Activated T-cell treated with anti-CD3 and anti-CD28 coated beads, Interleukin-2, amount 50 U/mL, for 24 hours (primary cell): ENCODE measurements at regions not wholly inside any gene's neighbourhood (a gene's known extent, or its start where the extent isn't known, plus 50 kb on each side); places are given as distances from the start of the nearest gene placed in this dataset.
"Not testable (repeated sequence)": the region's sequence is repeated elsewhere in the genome, so short reads cannot be mapped to it uniquely, and the experiment has no call there.

Experiments
- DNase-seq: peaks from one replicate; pipeline ENCODE4 v3.0.0-alpha.2; 2020
- H3K27ac Mint-ChIP-seq: 2 replicates; pipeline ENCODE4 v1.8.0; 2020; ENCODE audit warnings: mild to moderate bottlenecking, mixed read lengths
- H3K27me3 Mint-ChIP-seq: 2 replicates; pipeline ENCODE4 v1.8.0; 2020; ENCODE audit warnings: mixed read lengths
- H3K36me3 Mint-ChIP-seq: 2 replicates; pipeline ENCODE4 v1.8.0; 2020; ENCODE audit warnings: low read depth, mixed read lengths
- H3K4me1 Mint-ChIP-seq: 2 replicates; pipeline ENCODE4 v1.8.0; 2020; ENCODE audit warnings: low read depth, mixed read lengths
- H3K4me3 Mint-ChIP-seq: 2 replicates; pipeline ENCODE4 v1.8.0; 2020; ENCODE audit warnings: mild to moderate bottlenecking, moderate library complexity, mixed read lengths
- H3K9me3 Mint-ChIP-seq: 2 replicates; pipeline ENCODE4 v1.8.0; 2020; ENCODE audit warnings: mixed read lengths

DNA sequence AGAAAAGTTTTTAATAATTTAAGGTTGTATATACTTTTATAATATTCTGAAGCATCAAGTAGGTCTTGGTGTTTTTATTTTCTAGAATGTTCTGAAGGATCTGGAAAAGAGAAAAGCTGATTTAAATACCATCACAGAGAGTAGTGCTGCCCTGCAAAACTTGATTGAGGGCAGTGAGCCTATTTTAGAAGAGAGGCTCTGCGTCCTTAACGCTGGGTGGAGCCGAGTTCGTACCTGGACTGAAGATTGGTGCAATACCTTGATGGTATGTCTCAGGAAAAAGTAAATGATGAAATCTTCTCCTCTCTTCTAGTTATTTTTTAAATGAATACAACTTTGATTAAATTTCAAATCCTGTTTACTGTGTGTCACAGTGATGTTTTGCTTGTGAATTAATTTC, 225.7 kb downstream of the UTRN start:
- no peak for DNase-seq
- H3K9me3 Mint-ChIP-seq = no peaks in the 10 kb centered on the region
- no peak overlapping the region for H3K27ac Mint-ChIP-seq
- peaks cover 2% of the 10 kb centered on the region for H3K4me1 Mint-ChIP-seq
- no peak overlapping the region for H3K4me3 Mint-ChIP-seq
- no peaks in the 10 kb centered on the region for H3K27me3 Mint-ChIP-seq
- peaks cover 61% of the 10 kb centered on the region for H3K36me3 Mint-ChIP-seq

DNA sequence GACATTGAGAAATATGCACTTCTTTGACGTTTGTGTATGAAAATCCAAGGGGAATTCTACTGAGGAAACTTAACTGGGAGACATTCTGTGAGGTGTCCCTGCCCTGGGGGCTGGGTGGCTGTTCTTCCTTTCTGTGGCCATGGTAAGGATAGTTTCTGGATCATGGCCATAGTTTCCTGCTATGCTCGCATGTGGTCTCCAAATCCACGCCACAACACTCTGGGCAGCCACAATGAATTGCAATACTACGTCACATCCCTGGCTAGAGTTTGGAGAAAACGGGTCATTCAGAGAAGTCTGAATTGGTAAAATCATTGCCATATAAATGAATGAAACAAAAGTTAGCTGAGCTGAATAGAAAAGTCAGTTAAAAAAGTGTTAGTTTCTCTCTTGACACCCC, 230.6 kb downstream of the UTRN start:
- H3K27ac Mint-ChIP-seq = no peak overlapping the region

DNA sequence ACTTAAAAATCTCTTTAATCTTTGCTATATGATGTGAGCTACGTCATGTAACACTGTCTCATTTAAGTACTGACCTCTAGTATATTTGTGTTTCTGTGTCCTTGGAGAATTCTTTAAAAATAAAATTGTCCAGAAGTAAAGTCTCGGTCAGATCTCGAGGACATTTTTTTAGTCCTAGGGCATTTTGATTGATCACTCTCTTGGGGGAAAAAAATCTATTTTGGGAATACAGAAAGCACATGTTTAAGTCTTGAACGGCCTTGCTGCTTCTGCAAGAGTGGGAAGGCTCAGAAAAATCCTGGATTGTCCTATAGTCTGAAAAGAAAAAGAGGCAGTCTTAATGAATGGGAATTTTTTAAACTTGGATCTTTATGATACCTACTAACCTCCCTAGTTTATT, 234.3 kb downstream of the UTRN start:
- no peaks in the 10 kb centered on the region for H3K4me1 Mint-ChIP-seq
- no peak overlapping the region for H3K4me3 Mint-ChIP-seq
- no peaks in the 10 kb centered on the region for H3K27me3 Mint-ChIP-seq
- H3K36me3 Mint-ChIP-seq = peaks cover 66% of the 10 kb centered on the region
- DNase-seq = no peak
- H3K9me3 Mint-ChIP-seq = no peaks in the 10 kb centered on the region
- H3K27ac Mint-ChIP-seq = no peak overlapping the region

More for the DNA sequence above, 230.6 kb downstream of the UTRN start:
- Mint-ChIP-seq H3K4me3 (no peak overlapping the region), H3K4me1 (no peaks in the 10 kb centered on the region), H3K27me3 (no peaks in the 10 kb centered on the region), H3K9me3 (no peaks in the 10 kb centered on the region), H3K36me3 (peaks cover 65% of the 10 kb centered on the region)
- DNase-seq = no peak

DNA sequence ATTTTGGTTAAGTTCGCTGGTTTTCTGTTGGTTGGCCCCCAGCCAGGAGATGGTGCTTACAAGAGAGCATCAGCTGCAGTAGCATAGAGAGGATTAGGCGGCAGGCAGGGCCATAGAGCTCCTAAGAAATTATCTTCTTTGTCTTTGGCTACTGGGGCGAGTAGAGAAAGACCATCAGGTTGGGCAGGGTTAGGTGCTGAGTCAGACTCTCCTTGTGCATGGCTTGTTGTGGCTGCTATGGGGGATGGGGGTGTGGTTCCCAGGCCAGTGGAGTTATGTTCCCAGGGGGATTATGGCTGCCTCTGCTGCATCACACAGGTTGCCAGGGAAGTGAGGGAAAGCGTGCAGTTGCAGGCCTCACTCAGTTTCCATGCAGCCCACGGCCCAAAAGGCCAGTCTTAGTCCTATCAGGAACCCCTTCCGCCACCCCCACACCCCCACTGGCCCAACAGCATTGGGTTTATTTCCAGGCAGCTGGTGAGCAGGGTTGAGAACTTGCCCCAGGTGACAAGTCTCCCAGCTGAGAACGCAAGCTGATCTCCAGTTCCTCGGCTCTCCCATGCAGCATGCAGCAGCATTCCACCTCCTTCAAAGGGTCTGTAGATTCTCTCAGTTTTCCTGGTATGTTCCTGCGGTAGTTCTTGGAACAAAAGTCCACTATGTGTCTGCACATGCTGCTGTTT, 243.7 kb downstream of the UTRN start:
- no peak overlapping the region for H3K4me3 Mint-ChIP-seq
- no peaks in the 10 kb centered on the region for H3K4me1 Mint-ChIP-seq
- peak overlapping the region; percentile 26 for H3K27ac Mint-ChIP-seq
- peaks cover 76% of the 10 kb centered on the region for H3K36me3 Mint-ChIP-seq
- H3K9me3 Mint-ChIP-seq = no peaks in the 10 kb centered on the region
- no peaks in the 10 kb centered on the region for H3K27me3 Mint-ChIP-seq
- DNase-seq = no peak

DNA sequence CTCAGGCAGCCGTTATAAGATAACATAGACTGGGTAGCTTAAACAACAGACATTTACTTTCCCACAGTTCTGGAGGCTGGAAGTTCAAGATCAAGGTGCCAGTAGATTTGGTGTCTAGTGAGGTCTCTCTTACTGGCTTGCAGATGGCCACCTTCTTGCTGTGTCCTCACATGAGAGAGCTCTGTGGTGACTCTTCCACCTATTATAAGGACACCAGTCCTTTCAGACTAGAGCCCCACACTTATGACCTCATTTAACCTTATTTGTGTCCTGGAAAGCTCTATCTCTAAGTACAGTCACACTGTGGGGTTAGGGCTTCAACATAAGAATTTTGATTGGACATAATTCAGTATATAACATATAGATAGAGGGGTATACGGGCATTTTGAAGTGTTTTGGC, 245.0 kb downstream of the UTRN start:
- Mint-ChIP-seq H3K36me3 (peaks cover 78% of the 10 kb centered on the region), H3K9me3 (no peaks in the 10 kb centered on the region), H3K27me3 (no peaks in the 10 kb centered on the region), H3K27ac (no peak overlapping the region), H3K4me1 (no peaks in the 10 kb centered on the region), H3K4me3 (no peak overlapping the region)
- no peak for DNase-seq

DNA sequence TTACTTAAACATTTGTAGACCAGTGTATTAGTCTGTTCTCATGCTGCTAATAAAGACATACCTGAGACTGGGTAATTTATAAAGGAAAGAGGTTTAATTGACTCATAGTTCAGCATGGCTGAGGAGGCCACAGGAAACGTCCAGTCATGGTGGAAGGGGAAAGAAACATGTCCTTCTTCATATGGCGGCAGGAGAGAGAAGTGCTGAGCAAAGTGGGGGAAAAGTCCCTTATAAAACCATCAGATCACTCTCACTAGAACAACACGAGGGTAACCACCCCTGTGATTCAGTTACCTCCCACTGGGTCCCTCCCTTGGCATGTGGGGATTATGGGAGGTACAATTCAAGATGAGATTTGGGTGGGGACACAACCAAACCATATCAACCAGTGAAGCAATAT, 247.1 kb downstream of the UTRN start:
- not testable (repeated sequence) for H3K27me3 Mint-ChIP-seq, H3K4me3 Mint-ChIP-seq, H3K4me1 Mint-ChIP-seq, H3K27ac Mint-ChIP-seq, DNase-seq, H3K9me3 Mint-ChIP-seq
- H3K36me3 Mint-ChIP-seq = peaks cover 68% of the 10 kb centered on the region

DNA sequence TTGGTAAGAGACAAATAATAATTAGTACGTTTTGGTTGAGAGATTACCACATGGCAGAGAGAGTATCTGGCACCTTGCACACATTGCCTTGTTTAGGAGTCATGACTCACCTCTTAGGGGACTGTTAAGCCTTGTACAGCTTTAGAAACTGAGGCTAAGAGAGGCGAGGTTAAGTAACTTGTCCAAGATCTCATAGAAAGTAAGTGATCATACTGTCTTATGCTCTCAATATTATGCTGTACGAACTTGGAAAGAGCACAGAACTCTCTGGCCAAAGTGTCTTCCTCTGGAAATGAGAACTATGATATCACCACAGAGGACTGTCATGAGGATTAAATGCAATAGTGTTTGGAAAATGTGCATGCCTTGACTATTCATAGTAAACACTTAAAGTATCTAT, 249.0 kb downstream of the UTRN start:
- no peak overlapping the region for H3K27ac Mint-ChIP-seq
- H3K9me3 Mint-ChIP-seq = no peaks in the 10 kb centered on the region
- no peak for DNase-seq
- H3K27me3 Mint-ChIP-seq = no peaks in the 10 kb centered on the region
- peaks cover 7% of the 10 kb centered on the region for H3K4me1 Mint-ChIP-seq
- H3K4me3 Mint-ChIP-seq = no peak overlapping the region
- peaks cover 63% of the 10 kb centered on the region for H3K36me3 Mint-ChIP-seq

DNA sequence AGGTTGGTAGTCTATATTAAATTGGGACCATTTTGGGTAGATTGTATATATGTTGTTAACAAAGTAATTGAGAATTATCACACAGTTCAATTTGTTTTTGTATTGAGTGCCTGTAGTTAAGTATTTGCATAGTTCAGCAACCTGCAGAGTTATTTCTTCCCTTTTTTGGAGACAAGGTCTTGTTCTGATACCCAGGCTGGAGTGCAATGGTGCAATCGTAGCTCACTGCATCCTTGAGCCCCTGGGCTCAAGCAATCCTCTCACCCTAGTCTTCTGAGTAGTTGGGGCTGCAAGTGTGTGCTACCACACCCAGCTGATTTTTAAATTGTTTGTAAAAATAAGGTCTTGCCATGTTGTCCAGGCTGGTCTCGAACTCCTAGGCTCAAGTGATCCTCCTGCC, 250.5 kb downstream of the UTRN start:
- no peaks in the 10 kb centered on the region for H3K9me3 Mint-ChIP-seq
- H3K4me1 Mint-ChIP-seq = peaks cover 7% of the 10 kb centered on the region
- no peak overlapping the region for H3K4me3 Mint-ChIP-seq
- DNase-seq = no peak
- H3K27ac Mint-ChIP-seq = peak overlapping the region; percentile 14
- H3K27me3 Mint-ChIP-seq = no peaks in the 10 kb centered on the region
- H3K36me3 Mint-ChIP-seq = peaks cover 60% of the 10 kb centered on the region

DNA sequence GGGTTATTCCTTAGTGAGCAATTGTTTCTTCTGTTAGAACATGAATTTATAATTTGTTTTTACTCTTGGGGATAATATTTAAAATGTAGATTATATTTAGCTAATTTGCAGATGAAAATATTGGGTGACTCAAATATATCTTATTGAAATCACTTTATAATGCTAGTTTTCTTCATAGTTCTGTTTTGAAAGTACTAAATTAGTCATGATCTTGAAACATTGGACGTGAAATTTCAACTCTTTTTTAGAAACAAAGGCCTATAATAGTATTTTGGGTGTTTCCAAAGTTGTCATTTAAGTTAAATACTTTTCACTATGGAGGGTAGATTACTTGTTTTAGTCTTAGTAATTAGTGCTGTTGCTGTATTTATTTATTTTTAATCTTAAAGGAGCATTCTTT, 250.9 kb downstream of the UTRN start:
- Mint-ChIP-seq H3K36me3 (peaks cover 59% of the 10 kb centered on the region), H3K27ac (peak overlapping the region; percentile 14), H3K27me3 (no peaks in the 10 kb centered on the region), H3K4me1 (peaks cover 7% of the 10 kb centered on the region), H3K4me3 (no peak overlapping the region), H3K9me3 (no peaks in the 10 kb centered on the region)
- no peak for DNase-seq

DNA sequence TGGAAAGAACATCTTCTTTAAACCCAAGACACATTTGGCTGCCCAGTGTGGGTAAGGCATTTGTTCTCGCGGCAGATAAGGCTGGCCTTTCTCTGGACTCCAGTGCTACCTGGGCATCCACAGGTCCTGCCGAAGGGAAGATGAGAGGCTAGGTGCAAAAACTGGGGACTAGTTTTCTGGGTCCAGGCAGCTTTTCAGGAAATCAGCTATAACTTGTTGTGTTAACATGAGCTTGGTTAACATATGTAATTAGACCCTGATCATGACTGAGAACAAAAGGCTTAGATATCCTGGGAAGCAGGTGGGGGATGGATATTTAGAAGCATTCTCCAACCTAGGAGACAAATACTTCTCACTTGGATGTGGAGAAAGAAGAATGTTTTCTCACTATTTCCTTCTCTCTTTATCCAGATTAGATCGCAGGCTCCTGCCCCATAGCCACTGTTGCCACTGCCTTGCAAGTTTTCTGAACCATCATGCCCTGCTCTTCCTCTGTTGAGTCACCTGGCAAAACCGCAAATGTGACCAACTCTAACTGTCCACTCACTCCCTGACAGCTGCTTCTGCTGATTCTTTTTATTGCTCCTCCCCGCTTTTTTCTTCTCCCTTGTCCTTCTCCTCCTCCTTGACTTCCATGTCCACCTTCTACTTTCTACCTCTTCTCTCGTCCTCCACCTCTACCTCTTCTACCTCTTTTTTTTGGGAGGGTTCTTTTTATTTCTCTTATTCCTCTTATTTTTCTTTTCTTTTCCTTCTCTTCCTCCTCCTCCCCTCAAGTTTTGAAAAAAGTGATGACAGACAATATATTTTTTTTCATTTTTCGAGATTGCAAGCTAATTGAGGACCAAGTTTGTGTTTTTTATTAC, 258.1 kb downstream of the UTRN start:
- peaks cover 68% of the 10 kb centered on the region for H3K36me3 Mint-ChIP-seq
- DNase-seq = no peak
- H3K9me3 Mint-ChIP-seq = no peaks in the 10 kb centered on the region
- no peaks in the 10 kb centered on the region for H3K27me3 Mint-ChIP-seq
- H3K27ac Mint-ChIP-seq = peak overlapping the region; percentile 1
- peaks cover 22% of the 10 kb centered on the region for H3K4me1 Mint-ChIP-seq
- no peak overlapping the region for H3K4me3 Mint-ChIP-seq

DNA sequence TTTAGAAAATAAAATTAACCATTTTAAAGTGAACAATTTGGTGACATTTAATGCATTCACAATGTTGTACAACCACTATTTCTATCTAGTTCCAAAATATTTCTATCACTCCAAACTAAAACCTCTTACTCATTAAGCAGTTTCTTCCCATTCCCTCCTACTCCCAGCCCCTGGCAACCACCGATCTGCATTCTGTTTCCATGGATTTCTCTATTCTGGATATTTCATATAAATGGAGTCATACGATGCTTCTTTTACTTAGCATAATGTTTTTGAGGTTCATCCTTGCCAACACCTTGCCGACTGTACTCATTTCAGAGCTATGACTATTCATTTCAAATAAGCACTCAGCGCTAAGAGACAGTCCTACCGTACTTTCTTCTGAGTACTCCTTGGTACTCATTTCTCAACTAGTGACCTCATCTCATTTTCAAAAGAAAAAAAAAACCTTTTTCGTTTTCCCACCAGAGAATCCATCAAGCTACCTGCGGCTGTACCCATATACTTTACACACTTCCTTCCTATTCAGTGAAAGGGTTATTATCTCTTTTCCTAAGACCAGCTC, 259.2 kb downstream of the UTRN start:
- Mint-ChIP-seq H3K27ac (peak overlapping the region; percentile 35), H3K4me3 (no peak overlapping the region)

DNA sequence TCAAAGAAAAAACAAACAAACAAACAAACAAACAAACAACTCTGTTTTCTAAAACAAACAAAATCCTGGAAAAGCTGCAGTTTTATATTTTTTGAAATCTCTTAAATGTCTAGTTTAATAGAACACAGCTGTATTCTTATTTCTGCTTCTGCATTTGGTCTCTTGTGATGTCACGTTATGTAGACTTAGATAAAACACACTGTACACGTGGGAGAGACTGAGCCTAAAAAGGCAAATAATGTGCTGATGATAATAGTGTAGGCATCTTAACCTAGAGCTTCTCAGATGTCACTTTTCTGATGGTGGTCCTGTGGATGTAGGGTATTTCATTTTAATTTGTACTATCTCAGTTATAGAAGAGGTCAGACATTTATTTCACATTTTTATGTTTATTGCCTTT, 261.7 kb downstream of the UTRN start:
- peaks cover 22% of the 10 kb centered on the region for H3K4me1 Mint-ChIP-seq
- H3K9me3 Mint-ChIP-seq = no peaks in the 10 kb centered on the region
- DNase-seq = no peak
- peaks cover 78% of the 10 kb centered on the region for H3K36me3 Mint-ChIP-seq
- H3K4me3 Mint-ChIP-seq = no peak overlapping the region
- no peaks in the 10 kb centered on the region for H3K27me3 Mint-ChIP-seq
- no peak overlapping the region for H3K27ac Mint-ChIP-seq

More for the DNA sequence above, 259.2 kb downstream of the UTRN start:
- Mint-ChIP-seq H3K27me3 (no peaks in the 10 kb centered on the region), H3K9me3 (no peaks in the 10 kb centered on the region), H3K4me1 (peaks cover 22% of the 10 kb centered on the region), H3K36me3 (peaks cover 69% of the 10 kb centered on the region)
- no peak for DNase-seq

DNA sequence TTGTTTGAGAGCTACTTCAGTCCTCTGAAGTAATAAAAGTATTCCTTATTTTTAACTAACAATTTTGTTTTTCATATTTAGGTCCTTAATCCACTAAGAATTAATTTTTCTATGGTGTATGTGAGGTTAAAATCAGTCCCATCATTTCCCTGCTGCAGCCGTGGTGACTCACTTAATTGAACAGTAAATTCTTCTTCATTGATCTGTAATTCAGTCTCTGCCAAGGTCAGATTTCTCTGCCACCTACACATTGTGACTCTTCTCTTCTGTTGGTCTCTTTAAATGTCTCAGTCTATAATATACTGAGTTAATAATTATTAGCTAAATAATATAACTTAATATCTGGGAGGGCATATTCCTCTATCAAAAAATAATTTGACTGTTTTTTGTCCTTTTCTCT, 262.3 kb downstream of the UTRN start:
- Mint-ChIP-seq H3K9me3 (no peaks in the 10 kb centered on the region), H3K4me3 (no peak overlapping the region), H3K4me1 (peaks cover 21% of the 10 kb centered on the region), H3K36me3 (peaks cover 77% of the 10 kb centered on the region), H3K27ac (no peak overlapping the region), H3K27me3 (no peaks in the 10 kb centered on the region)
- DNase-seq = no peak

DNA sequence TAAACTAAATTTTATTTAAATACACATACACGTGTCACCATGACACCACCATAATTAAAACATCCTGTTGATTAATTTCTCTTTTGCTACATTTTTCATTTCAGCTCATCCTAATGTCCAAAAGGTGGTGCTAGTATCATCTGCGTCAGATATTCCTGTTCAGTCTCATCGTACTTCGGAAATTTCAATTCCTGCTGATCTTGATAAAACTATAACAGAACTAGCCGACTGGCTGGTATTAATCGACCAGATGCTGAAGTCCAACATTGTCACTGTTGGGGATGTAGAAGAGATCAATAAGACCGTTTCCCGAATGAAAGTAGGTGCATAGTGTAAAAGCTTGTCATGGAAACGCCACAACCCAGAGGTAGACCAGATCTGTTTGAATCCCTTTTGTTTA, 263.4 kb downstream of the UTRN start:
- Mint-ChIP-seq H3K36me3 (peaks cover 70% of the 10 kb centered on the region), H3K4me3 (no peak overlapping the region), H3K27me3 (no peaks in the 10 kb centered on the region), H3K4me1 (peaks cover 17% of the 10 kb centered on the region), H3K9me3 (no peaks in the 10 kb centered on the region), H3K27ac (no peak overlapping the region)
- DNase-seq = no peak
